ENCODE measurements at regions not wholly inside any gene's neighbourhood (a gene's known extent, or its start where the extent isn't known, plus 50 kb on each side); places are given as distances from the start of the nearest gene placed in this dataset.

DNA sequence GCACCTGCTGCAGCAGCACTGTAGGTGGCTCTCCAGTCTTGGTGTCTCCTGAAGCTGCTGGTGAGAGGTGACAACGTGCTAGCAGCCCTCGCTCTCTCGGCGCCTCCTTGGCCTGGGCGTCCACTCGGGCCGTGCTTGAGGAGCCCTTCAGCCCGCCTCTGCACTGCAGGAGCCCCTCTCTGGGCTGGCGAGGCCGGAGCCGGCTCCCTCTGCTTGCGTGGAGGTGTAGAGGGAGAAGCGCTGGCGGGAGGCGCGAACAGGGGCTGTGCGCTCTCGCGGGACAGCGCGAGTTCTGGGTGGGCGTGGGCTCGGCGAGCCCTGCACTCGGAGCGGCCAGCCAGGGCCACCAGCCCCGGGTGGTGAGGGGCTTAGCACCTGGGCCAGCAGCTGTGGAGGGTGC lies 62.2 kb upstream of the CNOT6 start:
- Histone ChIP-seq H3K9me2 (ENCODE audit: insufficient read depth) (no peaks in the 10 kb centered on the region), H3K4me2 (ENCODE audit: low read length) (no peak overlapping the region), H3K27ac (ENCODE audit: low read depth, low read length) (no peak overlapping the region), H2AFZ (ENCODE audit: low read depth, low read length, poor library complexity, severe bottlenecking) (no peak overlapping the region), H3K27me3 (ENCODE audit: insufficient read depth, low read length) (no peaks in the 10 kb centered on the region), H3K4me3 (replicated peaks in 1 of 2; ENCODE audit: low read depth in 1 of 2, low read length in 2 of 2) (no peak overlapping the region), H3K4me1 (ENCODE audit: control insufficient read depth in 1 of 2, insufficient read depth in 2 of 2, low read length in 2 of 2) (no peaks in the 10 kb centered on the region), H3K79me2 (ENCODE audit: insufficient read depth, low read length) (no peaks in the 10 kb centered on the region), H3K9ac (ENCODE audit: low read length) (no peak overlapping the region), H3K9me3 (ENCODE audit: control insufficient read depth in 1 of 2, insufficient read depth in 1 of 2, low read depth in 1 of 2, low read length in 2 of 2) (no peaks in the 10 kb centered on the region), H4K20me1 (ENCODE audit: insufficient read depth) (no peaks in the 10 kb centered on the region), H3K36me3 (ENCODE audit: control insufficient read depth in 1 of 2, insufficient read depth in 2 of 2, low read length in 2 of 2) (no peaks in the 10 kb centered on the region)
- no peak for ATAC-seq
- POLR2A ChIA-PET = no interaction called here
- CTCF ChIA-PET = no interaction called here
- RAD21 ChIA-PET (ENCODE audit: low non-redundant PET in 1 of 2, low total read pairs in 2 of 2, uncharacterized antibody in 2 of 2, unreplicated experiment in 2 of 2) = no interaction called here
- intact Hi-C loops (cut with micrococcal nuclease) = no loop called here
- no peak for TF ChIP-seq EGR1 (IDR thresholded peaks at IDR 0.05; ENCODE audit: low read depth)
- no peak for TF ChIP-seq ZNF274 (IDR thresholded peaks at IDR 0.05; ENCODE audit: low read depth, low read length)
- BruUV-seq (replicated peaks) = no TSS peak
- DNase-seq (ENCODE audit: low read depth, low spot score) = no peak

DNA sequence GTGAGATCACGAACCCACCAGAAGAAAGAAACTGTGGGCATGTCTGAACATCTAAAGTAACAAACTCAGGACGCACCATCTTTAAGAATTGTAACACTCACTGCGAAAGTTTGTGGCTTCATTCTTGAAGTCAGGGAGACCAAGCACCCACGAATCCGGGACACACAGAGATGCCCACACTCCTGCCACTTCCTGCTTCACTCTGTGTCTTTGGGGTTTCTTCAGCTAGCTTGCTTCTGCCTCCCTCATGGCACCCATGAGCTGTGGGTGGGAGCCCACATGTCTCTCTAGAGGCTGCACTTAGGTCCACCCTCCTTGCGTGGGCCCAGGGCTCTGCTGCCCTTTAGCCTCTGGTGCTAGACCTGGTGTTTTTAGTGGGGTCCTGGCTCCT lies 61.2 kb upstream of the CNOT6 start:
- TF ChIP-seq EZH2phosphoT487 (IDR thresholded peaks at IDR 0.05; ENCODE audit: borderline replicate concordance) (no peak), ELF1 (IDR thresholded peaks at IDR 0.05; ENCODE audit: borderline replicate concordance, low read depth) (no peak), FOSL1 (IDR thresholded peaks at IDR 0.05; ENCODE audit: low read depth) (no peak), SIN3A (IDR thresholded peaks at IDR 0.05; ENCODE audit: low read depth) (no peak), ZFX (IDR thresholded peaks at IDR 0.05) (no peak), CEBPB (IDR thresholded peaks at IDR 0.05; ENCODE audit: low read depth) (no peak)
- TF ChIP-seq, protein P1, sequence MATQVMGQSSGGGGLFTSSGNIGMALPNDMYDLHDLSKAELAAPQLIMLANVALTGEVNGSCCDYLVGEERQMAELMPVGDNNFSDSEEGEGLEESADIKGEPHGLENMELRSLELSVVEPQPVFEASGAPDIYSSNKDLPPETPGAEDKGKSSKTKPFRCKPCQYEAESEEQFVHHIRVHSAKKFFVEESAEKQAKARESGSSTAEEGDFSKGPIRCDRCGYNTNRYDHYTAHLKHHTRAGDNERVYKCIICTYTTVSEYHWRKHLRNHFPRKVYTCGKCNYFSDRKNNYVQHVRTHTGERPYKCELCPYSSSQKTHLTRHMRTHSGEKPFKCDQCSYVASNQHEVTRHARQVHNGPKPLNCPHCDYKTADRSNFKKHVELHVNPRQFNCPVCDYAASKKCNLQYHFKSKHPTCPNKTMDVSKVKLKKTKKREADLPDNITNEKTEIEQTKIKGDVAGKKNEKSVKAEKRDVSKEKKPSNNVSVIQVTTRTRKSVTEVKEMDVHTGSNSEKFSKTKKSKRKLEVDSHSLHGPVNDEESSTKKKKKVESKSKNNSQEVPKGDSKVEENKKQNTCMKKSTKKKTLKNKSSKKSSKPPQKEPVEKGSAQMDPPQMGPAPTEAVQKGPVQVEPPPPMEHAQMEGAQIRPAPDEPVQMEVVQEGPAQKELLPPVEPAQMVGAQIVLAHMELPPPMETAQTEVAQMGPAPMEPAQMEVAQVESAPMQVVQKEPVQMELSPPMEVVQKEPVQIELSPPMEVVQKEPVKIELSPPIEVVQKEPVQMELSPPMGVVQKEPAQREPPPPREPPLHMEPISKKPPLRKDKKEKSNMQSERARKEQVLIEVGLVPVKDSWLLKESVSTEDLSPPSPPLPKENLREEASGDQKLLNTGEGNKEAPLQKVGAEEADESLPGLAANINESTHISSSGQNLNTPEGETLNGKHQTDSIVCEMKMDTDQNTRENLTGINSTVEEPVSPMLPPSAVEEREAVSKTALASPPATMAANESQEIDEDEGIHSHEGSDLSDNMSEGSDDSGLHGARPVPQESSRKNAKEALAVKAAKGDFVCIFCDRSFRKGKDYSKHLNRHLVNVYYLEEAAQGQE (IDR thresholded peaks at IDR 0.05; ENCODE audit: low read depth) = no peak
- ChIA-PET POLR2A (no interaction called here), CTCF (no interaction called here), RAD21 (ENCODE audit: low non-redundant PET in 1 of 2, low total read pairs in 2 of 2, uncharacterized antibody in 2 of 2, unreplicated experiment in 2 of 2) (no interaction called here)
- H3K9ac ChIP-seq (ENCODE audit: low read length) = no peak overlapping the region
- H3K27ac ChIP-seq (ENCODE audit: low read depth, low read length) = no peak overlapping the region
- H3K9me3 ChIP-seq (ENCODE audit: control insufficient read depth in 1 of 2, insufficient read depth in 1 of 2, low read depth in 1 of 2, low read length in 2 of 2) = no peaks in the 10 kb centered on the region
- DNase-seq (ENCODE audit: low read depth, low spot score) (no peak), ATAC-seq (no peak)
- no peak overlapping the region for H3K4me2 ChIP-seq (ENCODE audit: low read length)
- no peaks in the 10 kb centered on the region for H4K20me1 ChIP-seq (ENCODE audit: insufficient read depth)
- BruUV-seq (replicated peaks) = no TSS peak
- H3K4me3 ChIP-seq (replicated peaks in 1 of 2; ENCODE audit: low read depth in 1 of 2, low read length in 2 of 2) = no peak overlapping the region
- intact Hi-C loops (cut with micrococcal nuclease) = no loop called here
- no peaks in the 10 kb centered on the region for H3K27me3 ChIP-seq (ENCODE audit: insufficient read depth, low read length)
- no peaks in the 10 kb centered on the region for H3K36me3 ChIP-seq (ENCODE audit: control insufficient read depth in 1 of 2, insufficient read depth in 2 of 2, low read length in 2 of 2)
- no peaks in the 10 kb centered on the region for H3K79me2 ChIP-seq (ENCODE audit: insufficient read depth, low read length)
- H2AFZ ChIP-seq (ENCODE audit: low read depth, low read length, poor library complexity, severe bottlenecking) = no peak overlapping the region
- H3K4me1 ChIP-seq (ENCODE audit: control insufficient read depth in 1 of 2, insufficient read depth in 2 of 2, low read length in 2 of 2) = no peaks in the 10 kb centered on the region
- H3K9me2 ChIP-seq (ENCODE audit: insufficient read depth) = no peaks in the 10 kb centered on the region
